Islet of Langerhans (tissue), 1 donor: ENCODE measurements at regions not wholly inside any gene's neighbourhood (a gene's known extent, or its start where the extent isn't known, plus 50 kb on each side); places are given as distances from the start of the nearest gene placed in this dataset.
"Not testable (repeated sequence)": the region's sequence is repeated elsewhere in the genome, so short reads cannot be mapped to it uniquely, and the experiment has no call there.

Source experiments
- FAIRE-seq: peaks from one replicate; lab custom pipeline; 2011; peaks lifted over from hg19 to GRCh38; lab: Jason Lieb, UNC

- no peak for FAIRE-seq
Measured at GRCh38 chr18:65287652-65288051, 463.2 kb upstream of the CDH7 start.

DNA sequence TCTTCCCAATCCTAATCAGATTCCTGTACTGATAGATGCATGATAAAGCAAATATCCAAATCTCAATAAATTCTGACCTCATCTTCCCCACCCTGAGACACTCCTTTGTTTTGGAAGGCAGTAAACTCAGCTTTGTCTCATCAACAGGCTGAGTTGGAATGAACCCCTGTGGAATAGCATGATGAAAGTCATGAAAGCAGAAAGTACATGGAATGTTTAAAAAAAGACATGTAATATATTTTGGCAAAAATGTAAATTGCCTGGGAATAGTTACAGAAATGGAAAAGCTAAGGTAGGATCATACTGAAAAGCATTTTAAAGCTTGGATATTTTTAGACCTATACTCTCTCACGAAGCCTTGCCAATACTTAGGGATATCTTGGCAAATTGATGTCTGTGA, 468.7 kb upstream of the CDH7 start:
- FAIRE-seq: no peak

DNA sequence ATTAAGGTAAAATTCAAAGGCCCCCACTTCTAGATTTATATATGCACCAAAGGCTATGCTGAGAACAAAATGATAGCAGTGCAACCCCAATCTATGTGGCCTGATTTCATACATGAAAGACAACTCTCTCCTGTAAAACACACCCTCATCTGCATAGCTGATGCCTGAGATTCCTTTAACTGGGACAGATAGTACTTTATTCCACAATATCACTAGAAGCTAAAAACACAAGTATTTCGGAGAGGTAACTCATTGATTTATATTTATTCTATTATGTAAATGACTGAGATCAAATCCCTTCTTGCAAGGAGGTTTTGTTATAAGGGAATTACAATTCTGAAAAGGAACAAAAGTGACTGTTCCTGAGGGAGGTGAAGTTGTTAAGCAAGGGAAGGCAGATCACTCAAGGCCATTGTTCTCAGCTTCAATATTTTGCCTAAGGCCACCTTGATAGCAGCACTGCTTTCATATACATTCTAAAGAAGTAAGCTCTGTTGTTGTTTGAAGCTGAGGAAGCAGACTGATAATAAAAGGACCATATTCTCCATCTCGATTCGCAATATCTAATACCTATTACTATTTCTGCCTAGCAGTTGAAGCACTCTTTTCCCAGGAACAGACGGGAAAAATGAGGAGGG, 471.0 kb upstream of the CDH7 start:
- no peak for FAIRE-seq

- FAIRE-seq: no peak
Measured at GRCh38 chr18:65278939-65279667, 471.7 kb upstream of the CDH7 start.

GRCh38 chr18:65269375-65269774, 481.4 kb upstream of the CDH7 start:
- no peak for FAIRE-seq

DNA sequence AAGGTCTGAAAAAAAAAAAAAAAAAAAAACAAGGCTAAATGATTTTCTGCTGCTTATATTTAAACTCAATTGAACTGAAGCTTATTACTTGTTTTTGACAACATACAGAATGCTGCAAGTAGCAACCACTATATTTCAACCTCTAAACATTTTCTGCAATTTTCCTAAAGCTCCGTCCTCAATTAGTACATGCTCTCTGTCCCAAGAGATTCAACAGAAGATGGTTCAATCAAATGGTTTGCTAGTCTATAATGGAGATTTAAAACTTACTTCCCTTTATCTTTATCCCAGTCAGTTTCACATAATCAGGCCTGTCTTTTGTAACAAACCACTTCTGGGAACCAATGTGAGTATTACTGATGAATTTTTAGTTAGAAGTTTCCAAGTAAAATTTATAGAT, 485.1 kb upstream of the CDH7 start:
- no peak for FAIRE-seq

- no peak for FAIRE-seq
Measured at GRCh38 chr18:65260030-65260429, 490.8 kb upstream of the CDH7 start.

DNA sequence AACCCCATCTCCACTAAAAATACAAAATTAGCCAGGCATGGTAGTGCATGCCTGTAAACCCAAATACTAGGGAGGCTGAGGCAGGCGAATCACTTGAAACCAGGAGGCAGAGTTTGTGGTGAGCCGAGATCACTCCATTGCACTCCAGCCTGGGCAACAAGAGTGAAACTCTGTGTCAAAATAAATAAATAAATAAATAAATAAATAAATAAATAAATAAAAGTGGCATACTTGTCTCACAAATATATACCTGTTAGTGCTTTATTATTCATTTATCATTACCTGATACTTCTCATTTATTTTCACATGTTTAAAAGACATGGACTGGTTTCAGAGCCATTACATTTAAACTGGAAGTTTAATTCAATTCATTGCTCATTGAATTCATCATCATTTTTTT, 491.4 kb upstream of the CDH7 start:
- no peak for FAIRE-seq

GRCh38 chr18:65257149-65257548, 493.7 kb upstream of the CDH7 start:
- FAIRE-seq: no peak

DNA sequence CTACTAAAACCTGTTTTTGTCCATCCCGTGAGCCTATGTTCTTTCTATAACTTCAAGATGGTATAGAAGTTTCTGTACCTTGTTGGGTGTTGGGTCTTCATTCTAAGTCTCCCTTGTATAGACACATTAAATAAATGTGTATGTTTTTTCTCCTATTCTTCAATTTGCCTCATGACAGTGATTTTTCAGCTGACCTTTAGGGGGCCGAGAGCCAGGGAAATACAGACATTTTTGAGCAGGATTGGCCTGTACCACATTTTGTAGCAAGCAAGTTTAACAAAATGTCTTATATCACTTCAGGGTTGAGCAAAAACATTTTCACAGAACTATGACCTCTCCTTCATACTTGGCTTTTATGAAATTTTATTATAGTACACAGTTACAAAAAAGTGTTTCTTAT, 495.4 kb upstream of the CDH7 start:
- FAIRE-seq: no peak

DNA sequence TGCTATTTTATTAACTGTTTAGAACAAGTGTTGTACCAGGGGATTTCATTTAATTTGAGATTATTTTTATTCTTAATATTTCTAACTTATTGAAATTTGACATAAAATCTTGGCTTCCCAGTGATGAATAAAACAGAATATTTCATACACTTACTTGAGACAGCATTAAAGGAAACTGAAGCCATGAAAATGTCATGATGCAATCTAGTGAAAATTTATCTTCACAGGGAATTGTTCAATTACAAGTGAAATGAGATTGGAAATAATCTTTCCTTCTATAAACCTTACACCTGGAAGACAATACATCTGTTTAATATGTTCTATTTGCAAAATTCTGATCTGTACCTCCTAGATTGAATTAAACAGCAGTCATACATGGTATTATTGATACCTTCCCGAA, 511.0 kb upstream of the CDH7 start:
- no peak for FAIRE-seq

GRCh38 chr18:65235966-65236624, 514.7 kb upstream of the CDH7 start:
- no peak for FAIRE-seq

DNA sequence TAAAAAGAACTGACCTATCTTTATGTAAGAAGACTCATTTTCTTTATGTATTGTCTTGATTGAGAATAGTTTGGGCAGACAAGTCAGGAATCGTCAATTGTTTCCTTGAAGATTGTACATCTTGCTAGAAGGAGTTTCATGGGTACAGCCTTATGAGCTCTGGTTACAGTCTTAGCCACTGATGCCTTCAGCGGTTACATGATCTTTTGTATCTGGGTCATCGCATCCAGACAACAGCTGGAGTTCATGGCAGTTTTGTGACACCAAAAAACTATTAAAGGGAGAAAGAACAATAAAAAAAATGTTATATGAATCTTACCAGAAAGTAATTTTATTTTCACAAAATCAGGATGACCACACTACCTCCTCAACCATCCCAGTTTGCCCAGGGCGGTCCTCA, 520.5 kb upstream of the CDH7 start:
- FAIRE-seq: no peak

GRCh38 chr18:65227970-65228369, 522.8 kb upstream of the CDH7 start:
- no peak for FAIRE-seq

DNA sequence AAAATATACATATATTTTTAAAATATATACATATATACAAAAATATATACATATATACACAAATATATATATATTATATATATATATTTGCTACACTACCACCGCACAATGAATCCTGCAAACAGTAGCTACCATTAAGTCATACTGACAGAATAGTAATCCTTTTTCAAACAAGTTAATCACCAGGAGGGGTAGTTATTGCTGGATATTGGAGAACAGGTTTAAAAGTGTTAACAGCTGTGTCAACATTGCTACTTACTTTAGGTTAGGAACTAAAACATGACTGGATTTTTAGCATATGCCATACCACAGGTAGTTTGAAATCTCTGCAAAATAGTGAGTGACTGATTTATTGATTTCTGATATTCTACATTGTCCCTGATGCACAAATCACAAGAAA, 529.1 kb upstream of the CDH7 start:
- no peak for FAIRE-seq

DNA sequence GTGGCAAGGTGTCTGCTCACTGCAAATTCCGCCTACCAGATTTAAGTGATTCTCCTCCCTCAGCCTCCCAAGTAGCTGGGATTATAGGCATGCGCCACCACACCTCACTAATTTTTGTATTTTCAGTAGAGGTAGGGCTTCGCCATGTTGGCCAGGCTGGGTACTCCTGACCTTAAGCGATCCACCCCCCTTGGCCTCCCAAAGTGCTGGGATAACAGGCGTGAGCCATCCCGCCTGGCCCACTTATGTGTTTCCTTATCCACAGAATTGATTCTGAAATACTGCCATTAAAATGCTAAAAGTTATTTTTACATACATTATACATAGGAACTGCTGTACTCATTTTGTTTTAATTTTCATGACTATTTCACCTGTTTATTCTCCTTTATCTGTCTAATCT, 529.7 kb upstream of the CDH7 start:
- no peak for FAIRE-seq

DNA sequence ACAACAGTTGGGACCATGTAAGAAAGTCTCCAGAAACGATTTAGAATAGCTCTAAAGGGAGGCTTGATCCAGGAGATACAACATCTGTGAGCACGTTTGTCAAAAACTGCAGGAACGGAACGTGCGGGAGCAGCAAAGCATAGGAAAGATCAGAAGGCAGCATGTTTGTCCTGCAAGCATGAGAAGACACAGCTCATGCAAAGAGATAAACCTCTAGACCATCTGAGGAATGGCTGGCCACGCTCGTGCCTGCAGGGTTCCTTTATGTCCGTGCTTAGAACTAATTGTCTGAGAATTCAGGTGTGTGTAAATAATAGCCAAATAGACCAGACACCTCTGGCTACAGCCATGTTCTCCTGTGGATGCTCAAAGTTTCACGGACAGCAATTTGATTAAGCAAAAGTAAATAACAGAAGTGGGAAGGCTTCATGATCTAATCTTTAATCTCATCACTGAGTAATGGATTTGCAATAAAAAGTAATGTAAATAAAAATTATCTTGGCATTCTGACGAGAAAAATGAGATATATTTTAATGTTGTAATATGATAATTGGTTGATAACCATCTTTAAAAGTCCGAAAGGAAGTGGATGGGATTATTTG, 534.8 kb upstream of the CDH7 start:
- FAIRE-seq: no peak

DNA sequence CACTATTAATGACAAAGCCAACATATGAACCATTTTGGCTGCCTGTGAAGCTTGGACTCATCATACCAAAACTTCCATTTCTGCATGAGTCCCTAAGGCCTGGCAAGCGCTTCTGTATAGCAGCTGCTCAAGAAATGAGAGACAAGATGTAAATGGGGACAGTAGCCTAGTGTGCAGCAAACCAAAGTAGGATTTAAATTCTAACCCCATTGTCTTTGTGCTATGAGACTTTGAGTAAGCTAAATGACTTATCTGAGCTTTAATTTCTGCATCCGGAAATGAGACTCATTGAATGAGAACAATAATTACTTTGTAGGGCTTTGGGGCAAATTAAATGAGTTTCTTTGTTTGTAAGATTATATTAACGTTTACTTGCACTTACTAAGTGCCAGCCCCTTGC, 536.4 kb upstream of the CDH7 start:
- FAIRE-seq: no peak

GRCh38 chr18:65206551-65207260, 544.1 kb upstream of the CDH7 start:
- FAIRE-seq: no peak

DNA sequence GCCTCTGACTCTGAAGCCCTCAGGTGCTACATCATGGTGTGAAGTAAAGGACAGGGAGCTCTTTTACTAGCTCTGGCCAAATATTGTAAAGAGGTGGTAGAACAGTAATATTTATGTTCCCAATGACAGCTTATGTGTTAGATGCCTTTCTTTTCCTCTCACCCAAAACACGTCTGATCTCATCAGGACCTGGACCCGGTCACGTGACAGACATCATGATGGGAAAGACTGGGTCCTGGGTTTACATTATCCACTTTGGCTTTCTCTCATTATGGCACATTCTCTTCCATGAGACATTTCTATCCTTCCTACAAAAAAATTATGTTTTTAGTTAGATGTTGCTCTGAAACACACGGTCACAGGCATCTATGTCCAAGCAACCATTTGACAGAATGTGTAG, 548.7 kb upstream of the CDH7 start:
- FAIRE-seq: no peak

GRCh38 chr18:65175681-65176080, 575.1 kb upstream of the CDH7 start:
- no peak for FAIRE-seq

- not testable (repeated sequence) for FAIRE-seq
Measured at GRCh38 chr18:65162086-65162485, 588.7 kb upstream of the CDH7 start.
